ENCODE measurements at regions not wholly inside any gene's neighbourhood (a gene's known extent, or its start where the extent isn't known, plus 50 kb on each side); places are given as distances from the start of the nearest gene placed in this dataset.
"Not testable (repeated sequence)": the region's sequence is repeated elsewhere in the genome, so short reads cannot be mapped to it uniquely, and the experiment has no call there.

- Histone ChIP-seq H3K27me3 (ENCODE audit: control insufficient read depth, insufficient read depth, low read length) (no peaks in the 10 kb centered on the region; the same call in 1 of the 2 replicates), H3K9me3 (ENCODE audit: control insufficient read depth, insufficient read depth, low read depth, low read length) (peaks cover 37% of the 10 kb centered on the region; the same call in 1 of the 2 replicates), H3K4me1 (ENCODE audit: control insufficient read depth, insufficient read depth, low read length) (no peaks in the 10 kb centered on the region), H3K9ac (ENCODE audit: low read length) (no peak overlapping the region), H3K27ac (ENCODE audit: low read depth, low read length) (no peak overlapping the region), H3K4me3 (ENCODE audit: low read depth, low read length) (no peak overlapping the region), H3K36me3 (ENCODE audit: control insufficient read depth, insufficient read depth, low read length) (no peaks in the 10 kb centered on the region)
Observed at GRCh38 chrX:76617020-76617419, 189.5 kb downstream of the MAGEE1 start.

- Histone ChIP-seq H3K9ac (ENCODE audit: low read length) (no peak overlapping the region), H3K27me3 (ENCODE audit: control insufficient read depth, insufficient read depth, low read length) (no peaks in the 10 kb centered on the region), H3K4me1 (ENCODE audit: control insufficient read depth, insufficient read depth, low read length) (no peaks in the 10 kb centered on the region), H3K36me3 (ENCODE audit: control insufficient read depth, insufficient read depth, low read length) (no peaks in the 10 kb centered on the region), H3K9me3 (ENCODE audit: control insufficient read depth, insufficient read depth, low read depth, low read length) (peaks cover 56% of the 10 kb centered on the region), H3K27ac (ENCODE audit: low read depth, low read length) (no peak overlapping the region), H3K4me3 (ENCODE audit: low read depth, low read length) (no peak overlapping the region)
Observed at GRCh38 chrX:76643590-76643989, 216.1 kb downstream of the MAGEE1 start.

GRCh38 chrX:76651369-76651768, 223.9 kb downstream of the MAGEE1 start:
- not testable (repeated sequence) for H3K4me1 ChIP-seq (ENCODE audit: control insufficient read depth, insufficient read depth, low read length)

GRCh38 chrX:76657499-76657898, 230.0 kb downstream of the MAGEE1 start:
- Histone ChIP-seq H3K4me3 (ENCODE audit: low read depth, low read length) (no peak overlapping the region), H3K9ac (ENCODE audit: low read length) (no peak overlapping the region), H3K27ac (ENCODE audit: low read depth, low read length) (no peak overlapping the region), H3K27me3 (ENCODE audit: control insufficient read depth, insufficient read depth, low read length) (no peaks in the 10 kb centered on the region), H3K4me1 (ENCODE audit: control insufficient read depth, insufficient read depth, low read length) (no peaks in the 10 kb centered on the region), H3K9me3 (ENCODE audit: control insufficient read depth, insufficient read depth, low read depth, low read length) (peaks cover 18% of the 10 kb centered on the region; the same call in 1 of the 2 replicates), H3K36me3 (ENCODE audit: control insufficient read depth, insufficient read depth, low read length) (no peaks in the 10 kb centered on the region)

More at GRCh38 chrX:76651369-76651768, 223.9 kb downstream of the MAGEE1 start:
- H3K36me3 ChIP-seq (ENCODE audit: control insufficient read depth, insufficient read depth, low read length); H3K27me3 ChIP-seq (ENCODE audit: control insufficient read depth, insufficient read depth, low read length); H3K4me3 ChIP-seq (ENCODE audit: low read depth, low read length); H3K27ac ChIP-seq (ENCODE audit: low read depth, low read length); H3K9ac ChIP-seq (ENCODE audit: low read length): not testable (repeated sequence)
- H3K9me3 ChIP-seq (ENCODE audit: control insufficient read depth, insufficient read depth, low read depth, low read length): peaks cover 17% of the 10 kb centered on the region; the same call in 1 of the 2 replicates
